Thyroid gland (tissue), 4 donors: ENCODE measurements at regions not wholly inside any gene's neighbourhood (a gene's known extent, or its start where the extent isn't known, plus 50 kb on each side); places are given as distances from the start of the nearest gene placed in this dataset.

Experiments
- CTCF ChIP-seq, 6 experiments: fragments of 200-600 bp in 3 of 6; fragments of 450-650 bp in 3 of 6; sonication (generic) in 3 of 6; IDR thresholded peaks; one replicate each; pipeline ENCODE4 v1.5.1; 2016 to 2019; ENCODE audit warnings: antibody characterized with exemption in 6 of 6, mild to moderate bottlenecking in 2 of 6, inconsistent platforms in 1 of 6, moderate library complexity in 1 of 6
- POLR2A ChIP-seq, 2 donors: fragments of 450-650 bp; IDR thresholded peaks; one replicate each; pipeline ENCODE4 v1.6.1; 2017; ENCODE audit warnings: antibody characterized with exemption in 2 of 2, mild to moderate bottlenecking in 2 of 2, moderate library complexity in 1 of 2

GRCh38 chr21:20875742-20876141 is 122.5 kb upstream of the NCAM2 start:
- no peak for TF ChIP-seq CTCF (IDR thresholded peaks at IDR 0.05)
- TF ChIP-seq POLR2A (IDR thresholded peaks at IDR 0.05), result no peak
